HEK293 (cell line): ENCODE measurements at regions not wholly inside any gene's neighbourhood (a gene's known extent, or its start where the extent isn't known, plus 50 kb on each side); places are given as distances from the start of the nearest gene placed in this dataset.

Experiments used
- CTCF ChIA-PET: fragments of 350-600 bp; formaldehyde crosslinking; extraction: SDS; loops from one replicate; lab custom pipeline; 2021; ENCODE audit warnings: antibody characterized with exemption; lab: Yijun Ruan, JAX
- POLR2A ChIA-PET: fragments of 300-600 bp; formaldehyde crosslinking; extraction: SDS; loops from one replicate; lab custom pipeline; 2020; ENCODE audit warnings: antibody characterized with exemption, inconsistent platforms; lab: Yijun Ruan, JAX
- H3K27ac ChIP-seq: fragments of 200-500 bp; sonication (Bioruptor generic); 2 replicates; pipeline ENCODE4 v1.5.1; 2014; ENCODE audit warnings: low read depth, low read length, control low read depth, inconsistent platforms; ENCODE audit errors: extremely low read depth
- H3K36me3 ChIP-seq, 2 experiments: fragments of 200-500 bp in 1 of 2; sonication (Bioruptor generic) in 1 of 2; 1 replicate in 1 of 2; 2 replicates in 1 of 2; pipeline ENCODE4 v1.5.1; 2014 to 2017; ENCODE audit warnings: inconsistent platforms in 2 of 2, low read length in 2 of 2; ENCODE audit not compliant: control insufficient read depth in 2 of 2, insufficient read depth in 1 of 2
- H3K4me1 ChIP-seq: fragments of 200-500 bp; sonication (Bioruptor generic); 2 replicates; pipeline ENCODE4 v1.5.1; 2014; ENCODE audit warnings: mild to moderate bottlenecking, low read length, inconsistent platforms; ENCODE audit not compliant: control insufficient read depth, insufficient read depth
- H3K4me3 ChIP-seq: 2 replicates; pipeline ENCODE4 v1.5.1; 2011; ENCODE audit warnings: low read depth, mild to moderate bottlenecking, control low read depth, low read length, moderate library complexity
- H3K9me3 ChIP-seq: fragments of 200-500 bp; sonication (Bioruptor generic); 2 replicates; pipeline ENCODE4 v1.5.1; 2014; ENCODE audit warnings: low read depth, low read length, inconsistent platforms; ENCODE audit not compliant: control insufficient read depth, insufficient read depth
- BCL6B ChIP-seq: fragments of 450-650 bp; formaldehyde crosslinking; IDR thresholded peaks from 2 replicates; pipeline ENCODE4 v1.5.1; 2017; ENCODE audit warnings: missing biosample characterization, missing genetic modification characterization
- GFI1B ChIP-seq: fragments of 450-650 bp; formaldehyde crosslinking; IDR thresholded peaks from 2 replicates; pipeline ENCODE4 v1.5.1; 2016; ENCODE audit warnings: missing biosample characterization, missing genetic modification characterization
- KLF1 ChIP-seq: fragments of 450-650 bp; formaldehyde crosslinking; IDR thresholded peaks from 2 replicates; pipeline ENCODE4 v1.5.1; 2016; ENCODE audit warnings: missing biosample characterization, missing genetic modification characterization
- RBAK ChIP-seq: fragments of 450-650 bp; formaldehyde crosslinking; IDR thresholded peaks from 2 replicates; pipeline ENCODE4 v1.5.1; 2016; ENCODE audit warnings: missing biosample characterization, missing genetic modification characterization
- SCRT2 ChIP-seq: fragments of 450-650 bp; formaldehyde crosslinking; IDR thresholded peaks from 2 replicates; pipeline ENCODE4 v1.5.1; 2016; ENCODE audit warnings: missing biosample characterization, missing genetic modification characterization
- SP7 ChIP-seq: fragments of 450-650 bp; formaldehyde crosslinking; IDR thresholded peaks from 2 replicates; pipeline ENCODE4 v1.5.1; 2016; ENCODE audit warnings: missing biosample characterization, missing genetic modification characterization
- TCF7L2 ChIP-seq: IDR thresholded peaks from 2 replicates; pipeline ENCODE4 v1.6.1; 2011; ENCODE audit warnings: low read depth, mild to moderate bottlenecking, inconsistent platforms, low read length, moderate library complexity, borderline replicate concordance
- ZBTB1 ChIP-seq: fragments of 450-650 bp; formaldehyde crosslinking; IDR thresholded peaks from 2 replicates; pipeline ENCODE4 v1.5.1; 2016; ENCODE audit warnings: missing biosample characterization, missing genetic modification characterization
- ZBTB20 ChIP-seq: fragments of 450-650 bp; formaldehyde crosslinking; IDR thresholded peaks from 2 replicates; pipeline ENCODE4 v1.5.1; 2016; ENCODE audit warnings: missing biosample characterization, missing genetic modification characterization
- ZBTB21 ChIP-seq: fragments of 450-650 bp; formaldehyde crosslinking; IDR thresholded peaks from 2 replicates; pipeline ENCODE4 v1.5.1; 2017; ENCODE audit warnings: missing biosample characterization, missing genetic modification characterization
- ZBTB44 ChIP-seq: fragments of 450-650 bp; IDR thresholded peaks from 2 replicates; pipeline ENCODE4 v1.5.1; 2018; ENCODE audit warnings: missing biosample characterization, mild to moderate bottlenecking, missing genetic modification characterization
- ZEB2 ChIP-seq: fragments of 450-650 bp; formaldehyde crosslinking; IDR thresholded peaks from 2 replicates; pipeline ENCODE4 v1.5.1; 2016; ENCODE audit warnings: missing biosample characterization, missing genetic modification characterization
- ZFP69B ChIP-seq: fragments of 450-650 bp; formaldehyde crosslinking; IDR thresholded peaks from 2 replicates; pipeline ENCODE4 v1.5.1; 2016; ENCODE audit warnings: missing biosample characterization, missing genetic modification characterization
- ZNF112 ChIP-seq: fragments of 450-650 bp; formaldehyde crosslinking; IDR thresholded peaks from 2 replicates; pipeline ENCODE4 v1.5.0; 2017; ENCODE audit warnings: missing biosample characterization, missing genetic modification characterization
- ZNF148 ChIP-seq: fragments of 450-650 bp; formaldehyde crosslinking; IDR thresholded peaks from 2 replicates; pipeline ENCODE4 v1.5.0; 2017; ENCODE audit warnings: missing biosample characterization, missing genetic modification characterization, borderline replicate concordance
- ZNF221 ChIP-seq: fragments of 450-650 bp; formaldehyde crosslinking; IDR thresholded peaks from 2 replicates; pipeline ENCODE4 v1.5.1; 2017; ENCODE audit warnings: missing biosample characterization, missing genetic modification characterization, borderline replicate concordance
- ZNF24 ChIP-seq: fragments of 450-650 bp; formaldehyde crosslinking; IDR thresholded peaks from 2 replicates; pipeline ENCODE4 v1.5.1; 2016; ENCODE audit warnings: missing biosample characterization, missing genetic modification characterization
- ZNF37A ChIP-seq: fragments of 450-650 bp; IDR thresholded peaks from 2 replicates; pipeline ENCODE4 v1.5.1; 2018; ENCODE audit warnings: missing biosample characterization, missing genetic modification characterization
- ZNF548 ChIP-seq: fragments of 450-650 bp; formaldehyde crosslinking; IDR thresholded peaks from 2 replicates; pipeline ENCODE4 v1.5.1; 2016; ENCODE audit warnings: missing biosample characterization, missing genetic modification characterization
- ZNF555 ChIP-seq: fragments of 450-650 bp; formaldehyde crosslinking; conservative IDR thresholded peaks from 2 replicates; pipeline ENCODE4 v1.5.1; 2017; ENCODE audit warnings: missing biosample characterization, mild to moderate bottlenecking, missing genetic modification characterization, inconsistent platforms
- ZNF580 ChIP-seq: fragments of 450-650 bp; formaldehyde crosslinking; IDR thresholded peaks from 2 replicates; pipeline ENCODE4 v1.5.1; 2016; ENCODE audit warnings: missing biosample characterization, missing genetic modification characterization
- ZNF645 ChIP-seq: fragments of 450-650 bp; formaldehyde crosslinking; IDR thresholded peaks from 2 replicates; pipeline ENCODE4; 2016; ENCODE audit warnings: missing biosample characterization, missing genetic modification characterization
- ZNF658 ChIP-seq: fragments of 450-650 bp; formaldehyde crosslinking; IDR thresholded peaks from 2 replicates; pipeline ENCODE4; 2016; ENCODE audit warnings: missing biosample characterization, missing genetic modification characterization
- ZNF701 ChIP-seq: fragments of 450-650 bp; formaldehyde crosslinking; IDR thresholded peaks from 2 replicates; pipeline ENCODE4 v1.5.1; 2016; ENCODE audit warnings: missing biosample characterization, missing genetic modification characterization
- ZNF707 ChIP-seq: fragments of 450-650 bp; formaldehyde crosslinking; IDR thresholded peaks from 2 replicates; pipeline ENCODE4 v1.5.1; 2016; ENCODE audit warnings: missing biosample characterization, missing genetic modification characterization
- ZNF747 ChIP-seq: fragments of 450-650 bp; formaldehyde crosslinking; IDR thresholded peaks from 2 replicates; pipeline ENCODE4 v1.5.1; 2016; ENCODE audit warnings: missing biosample characterization, missing genetic modification characterization
- ZNF768 ChIP-seq: fragments of 450-650 bp; formaldehyde crosslinking; IDR thresholded peaks from 2 replicates; pipeline ENCODE4 v1.5.1; 2018; ENCODE audit warnings: missing biosample characterization, mild to moderate bottlenecking, missing genetic modification characterization
- ZNF776 ChIP-seq: fragments of 450-650 bp; formaldehyde crosslinking; IDR thresholded peaks from 2 replicates; pipeline ENCODE4 v1.5.0; 2017; ENCODE audit warnings: missing biosample characterization, missing genetic modification characterization, borderline replicate concordance
- ZNF785 ChIP-seq: fragments of 450-650 bp; formaldehyde crosslinking; IDR thresholded peaks from 2 replicates; pipeline ENCODE4 v1.5.1; 2016; ENCODE audit warnings: missing biosample characterization, missing genetic modification characterization
- ZNF830 ChIP-seq: fragments of 450-650 bp; IDR thresholded peaks from 2 replicates; pipeline ENCODE4 v1.5.0; 2018; ENCODE audit warnings: missing biosample characterization, missing genetic modification characterization, low read depth, mild to moderate bottlenecking, moderate library complexity
- ZNF843 ChIP-seq: fragments of 450-650 bp; formaldehyde crosslinking; IDR thresholded peaks from 2 replicates; pipeline ENCODE4 v1.5.1; 2016; ENCODE audit warnings: missing biosample characterization, missing genetic modification characterization
- ZSCAN4 ChIP-seq: fragments of 450-650 bp; formaldehyde crosslinking; IDR thresholded peaks from 2 replicates; pipeline ENCODE4 v1.5.1; 2017; ENCODE audit warnings: missing biosample characterization, missing genetic modification characterization

GRCh38 chr2:107308835-107309234 is 422.9 kb upstream of the ST6GAL2 start:
- ChIA-PET CTCF (no interaction called here), POLR2A (no interaction called here)
- no peak overlapping the region for H3K27ac ChIP-seq
- no peaks in the 10 kb centered on the region for H3K4me1 ChIP-seq
- H3K36me3 ChIP-seq, result no peaks in the 10 kb centered on the region
- TF ChIP-seq ZNF37A (tag by site-specific recombination), result no peak
- no peak for TF ChIP-seq ZNF580 (tag by site-specific recombination)
- TF ChIP-seq ZNF843, result no peak
- no peak for TF ChIP-seq ZBTB44 (tag by site-specific recombination)
- no peak for TF ChIP-seq KLF1 (tag by site-specific recombination)
- TF ChIP-seq ZNF221 (tag by site-specific recombination), result no peak
- TF ChIP-seq SP7 (tag by site-specific recombination), result no peak
- TF ChIP-seq ZNF658 (tag by site-specific recombination), result no peak
- no peak for TF ChIP-seq ZNF776 (tag by site-specific recombination)
- TF ChIP-seq ZFP69B, result no peak
- no peak for TF ChIP-seq ZBTB20 (tag by site-specific recombination)
- TF ChIP-seq ZNF555 (tag by site-specific recombination), result no peak
- TF ChIP-seq ZBTB21 (tag by site-specific recombination), result no peak
- TF ChIP-seq ZEB2, result no peak
- no peak for TF ChIP-seq ZNF785 (tag by site-specific recombination)
- TF ChIP-seq SCRT2, result no peak
- no peak for TF ChIP-seq BCL6B (tag by site-specific recombination)
- no peak for TF ChIP-seq ZNF768
- no peak for TF ChIP-seq RBAK (tag by site-specific recombination)
- no peak for TF ChIP-seq TCF7L2
- no peaks in the 10 kb centered on the region for H3K9me3 ChIP-seq
- H3K4me3 ChIP-seq, result no peak overlapping the region

- ChIA-PET CTCF (no interaction called here), POLR2A (no interaction called here)
- Histone ChIP-seq H3K27ac (no peak overlapping the region), H3K9me3 (no peaks in the 10 kb centered on the region), H3K4me3 (no peak overlapping the region), H3K36me3 (no peaks in the 10 kb centered on the region), H3K4me1 (no peaks in the 10 kb centered on the region)
- TF ChIP-seq ZNF785 (tag by site-specific recombination) (no peak), ZNF148 (tag by site-specific recombination) (no peak), ZNF24 (tag by site-specific recombination) (no peak), ZNF112 (tag by site-specific recombination) (no peak), ZNF548 (tag by site-specific recombination) (no peak), ZBTB1 (no peak), ZNF830 (tag by site-specific recombination) (no peak), ZNF645 (no peak), GFI1B (tag by site-specific recombination) (no peak), ZSCAN4 (no peak), ZBTB20 (tag by site-specific recombination) (no peak), ZNF707 (tag by site-specific recombination) (no peak), ZNF747 (tag by site-specific recombination) (no peak), ZNF701 (tag by site-specific recombination) (no peak)
Observed at GRCh38 chr2:107312240-107312639, 426.3 kb upstream of the ST6GAL2 start.
